Activated CD8-positive, alpha-beta T cell treated with anti-CD3 and anti-CD28 coated beads, Interleukin-2, amount 10 ng/mL, durations not matched to agents 7 days and 5 days (primary cell): ENCODE measurements at regions not wholly inside any gene's neighbourhood (a gene's known extent, or its start where the extent isn't known, plus 50 kb on each side); places are given as distances from the start of the nearest gene placed in this dataset.
"Not testable (repeated sequence)": the region's sequence is repeated elsewhere in the genome, so short reads cannot be mapped to it uniquely, and the experiment has no call there.

Source experiments
- ATAC-seq: fragments of 150-1000 bp; cut with Tn5 transposase; one replicate; pipeline ENCODE4 v1.10.0; 2021; ENCODE audit warnings: moderate library complexity
- CTCF ChIA-PET: fragments of 350-600 bp; sonication (Branson Sonifier 250); formaldehyde crosslinking; loops from one replicate; lab custom pipeline; 2021; ENCODE audit warnings: antibody characterized with exemption; lab: Charles Lee
- POLR2A ChIA-PET: fragments of 350-600 bp; sonication (Branson Sonifier 250); formaldehyde crosslinking; loops from one replicate; lab custom pipeline; 2021; ENCODE audit warnings: antibody characterized with exemption; lab: Charles Lee
- DNase-seq: peaks from one replicate; pipeline ENCODE4 v3.0.0-alpha.2; 2020
- H3K27ac Mint-ChIP-seq: one replicate; pipeline ENCODE4 v1.8.0; 2021; ENCODE audit warnings: mild to moderate bottlenecking, mixed read lengths
- H3K27me3 Mint-ChIP-seq: one replicate; pipeline ENCODE4 v1.8.0; 2021; ENCODE audit warnings: low read depth, mixed read lengths
- H3K36me3 Mint-ChIP-seq: one replicate; pipeline ENCODE4 v1.8.0; 2021; ENCODE audit warnings: low read depth, mixed read lengths
- H3K4me1 Mint-ChIP-seq: one replicate; pipeline ENCODE4 v1.8.0; 2021; ENCODE audit warnings: low read depth, mixed read lengths
- H3K4me3 Mint-ChIP-seq: one replicate; pipeline ENCODE4 v1.8.0; 2021; ENCODE audit warnings: mild to moderate bottlenecking, mixed read lengths
- H3K9me3 Mint-ChIP-seq: one replicate; pipeline ENCODE4 v1.8.0; 2022; ENCODE audit warnings: mixed read lengths; ENCODE audit not compliant: insufficient read depth

DNA sequence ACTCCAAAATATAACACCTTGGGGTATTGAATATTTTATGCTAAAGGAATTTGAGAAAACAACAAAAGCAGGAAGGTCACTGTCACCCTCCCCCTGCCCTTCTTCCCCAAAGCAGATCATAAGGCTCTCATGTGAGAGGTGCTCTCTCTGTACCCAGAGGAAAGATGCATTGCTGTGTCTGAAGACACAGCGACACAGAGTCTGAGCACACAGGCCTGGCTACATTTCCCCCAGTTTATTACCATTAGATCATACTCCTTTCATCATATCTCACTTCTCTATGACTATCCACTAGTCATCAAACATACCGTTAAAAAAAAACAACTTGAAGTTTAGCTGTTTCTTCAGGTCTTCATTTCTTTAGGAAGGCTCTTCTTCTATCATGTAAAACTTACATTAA, 127.1 kb downstream of the PPIAL4G start:
- ChIA-PET POLR2A (interaction anchor here (0.8 to 1.3 kb wide), 2 partner anchors 21 to 92 kb away, joined by 4 to 7 read pairs; no protein-coding TSS in a partner anchor), CTCF (interaction anchor here (2.7 kb wide), 1 partner anchor 12 kb away, joined by 17 read pairs; no protein-coding TSS in a partner anchor)
- H3K4me3 Mint-ChIP-seq: no peak overlapping the region
- H3K36me3 Mint-ChIP-seq: no peaks in the 10 kb centered on the region
- peaks cover 11% of the 10 kb centered on the region for H3K4me1 Mint-ChIP-seq
- H3K27me3 Mint-ChIP-seq: peaks cover 62% of the 10 kb centered on the region
- ATAC-seq (no peak), DNase-seq (no peak)
- no peak overlapping the region for H3K27ac Mint-ChIP-seq
- no peaks in the 10 kb centered on the region for H3K9me3 Mint-ChIP-seq

DNA sequence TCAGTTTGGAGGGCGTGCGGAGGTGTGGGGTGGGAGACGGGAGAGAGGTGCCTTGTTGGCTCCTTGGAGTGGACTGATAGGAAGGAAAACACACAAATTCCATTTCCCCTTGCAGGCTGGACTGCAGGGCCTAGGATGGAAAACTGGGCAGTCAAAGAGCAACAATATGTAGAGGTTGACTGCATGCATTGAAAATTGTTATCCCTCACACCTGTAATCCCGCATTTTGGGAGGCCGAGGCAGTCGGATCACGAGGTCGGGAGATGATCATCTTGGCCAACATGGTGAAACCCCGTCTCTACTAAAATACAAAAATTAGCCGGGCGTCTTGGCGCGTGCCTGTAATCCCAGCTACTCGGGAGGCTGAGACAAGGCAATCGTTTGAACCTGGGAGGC, 128.2 kb downstream of the PPIAL4G start:
- POLR2A ChIA-PET: interaction anchor here (1.3 kb wide), 1 partner anchor 20 kb away, joined by 7 read pairs; no protein-coding TSS in a partner anchor
- Mint-ChIP-seq H3K36me3 (no peaks in the 10 kb centered on the region), H3K27me3 (peaks cover 68% of the 10 kb centered on the region), H3K4me1 (peaks cover 11% of the 10 kb centered on the region), H3K4me3 (no peak overlapping the region), H3K9me3 (no peaks in the 10 kb centered on the region), H3K27ac (no peak overlapping the region)
- CTCF ChIA-PET: interaction anchor here (2.7 kb wide), 1 partner anchor 10 kb away, joined by 17 read pairs; no protein-coding TSS in a partner anchor
- ATAC-seq (no peak), DNase-seq (no peak)

GRCh38 chr1:148354284-148354912, 128.7 kb downstream of the PPIAL4G start:
- Mint-ChIP-seq H3K4me3 (no peak overlapping the region), H3K27me3 (peaks cover 72% of the 10 kb centered on the region), H3K4me1 (peaks cover 11% of the 10 kb centered on the region), H3K36me3 (no peaks in the 10 kb centered on the region), H3K27ac (no peak overlapping the region), H3K9me3 (no peaks in the 10 kb centered on the region)
- no peak for ATAC-seq
- CTCF ChIA-PET: no interaction called here
- POLR2A ChIA-PET: interaction anchor here (1.1 kb wide), 1 partner anchor 20 kb away, joined by 3 read pairs; no protein-coding TSS in a partner anchor
- no peak for DNase-seq

GRCh38 chr1:148353461-148354283, 129.4 kb downstream of the PPIAL4G start:
- Mint-ChIP-seq H3K4me1 (peaks cover 11% of the 10 kb centered on the region), H3K4me3 (no peak overlapping the region), H3K9me3 (no peaks in the 10 kb centered on the region), H3K27ac (no peak overlapping the region), H3K27me3 (peaks cover 77% of the 10 kb centered on the region), H3K36me3 (no peaks in the 10 kb centered on the region)
- ATAC-seq (peak; percentile 47), DNase-seq (no peak)
- POLR2A ChIA-PET: interaction anchor here (1.1 kb wide), 1 partner anchor 19 kb away, joined by 3 read pairs; no protein-coding TSS in a partner anchor
- CTCF ChIA-PET: no interaction called here

DNA sequence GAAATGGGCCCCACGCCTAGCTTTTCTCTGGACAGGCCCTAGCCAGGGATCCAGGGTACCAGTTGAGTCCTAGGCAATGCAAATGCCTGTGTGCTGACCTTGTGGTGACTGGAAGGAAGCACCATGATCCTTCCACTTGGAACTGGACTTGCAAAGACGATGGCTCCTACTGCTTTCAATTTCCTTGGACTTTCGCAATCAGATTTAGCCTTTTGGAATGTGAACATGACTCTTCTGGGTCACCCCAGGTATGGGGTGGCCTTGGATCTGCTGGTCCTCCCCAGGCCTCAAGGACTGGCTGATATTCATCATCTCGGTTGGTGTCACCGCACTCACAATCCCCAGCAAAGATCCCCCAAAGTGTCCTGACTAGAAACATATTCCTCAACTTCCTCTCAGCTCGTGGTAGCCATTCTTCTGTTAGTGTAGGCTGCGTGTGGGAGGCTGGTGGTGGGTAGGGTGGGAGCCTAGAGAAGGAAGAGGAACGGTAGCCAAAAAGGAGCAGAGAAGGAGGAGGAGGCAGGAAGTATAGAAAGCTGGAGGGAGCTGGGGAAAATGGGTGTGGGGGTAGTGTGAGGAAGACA, 130.5 kb downstream of the PPIAL4G start:
- POLR2A ChIA-PET: interaction anchor here (1.8 kb wide), 1 partner anchor 18 kb away, joined by 10 read pairs; no protein-coding TSS in a partner anchor
- no peak for ATAC-seq
- no peaks in the 10 kb centered on the region for H3K36me3 Mint-ChIP-seq
- no peak for DNase-seq
- H3K27me3 Mint-ChIP-seq: peaks cover 75% of the 10 kb centered on the region
- no peaks in the 10 kb centered on the region for H3K9me3 Mint-ChIP-seq
- H3K27ac Mint-ChIP-seq: no peak overlapping the region
- peaks cover 11% of the 10 kb centered on the region for H3K4me1 Mint-ChIP-seq
- no peak overlapping the region for H3K4me3 Mint-ChIP-seq
- CTCF ChIA-PET: no interaction called here

DNA sequence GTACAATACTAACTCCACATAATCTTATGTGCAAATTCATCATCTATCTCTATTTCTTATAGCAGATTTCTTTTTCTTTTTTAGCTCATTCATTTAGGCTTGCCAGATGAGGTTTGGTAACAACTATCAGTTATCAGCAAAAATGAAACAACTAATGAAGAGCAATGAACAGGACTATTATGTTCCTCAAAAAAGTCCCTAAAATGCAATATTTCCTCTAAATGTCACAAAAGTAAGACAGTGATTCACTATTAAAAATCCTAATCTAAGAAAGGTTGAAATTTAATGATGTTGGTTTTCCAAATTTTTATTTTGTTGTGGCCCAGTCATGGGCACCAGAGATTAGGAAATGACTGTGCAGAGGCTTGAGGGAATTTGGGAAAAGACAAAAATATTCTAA, 135.3 kb downstream of the PPIAL4G start:
- no peak overlapping the region for H3K4me3 Mint-ChIP-seq
- H3K9me3 Mint-ChIP-seq: no peaks in the 10 kb centered on the region
- ATAC-seq (no peak), DNase-seq (no peak)
- H3K4me1 Mint-ChIP-seq: peaks cover 3% of the 10 kb centered on the region
- H3K36me3 Mint-ChIP-seq: no peaks in the 10 kb centered on the region
- ChIA-PET POLR2A (interaction anchor here (1.9 to 3.6 kb wide), 2 partner anchors 13 to 41 kb away, joined by 4 to 15 read pairs; no protein-coding TSS in a partner anchor), CTCF (interaction anchor here (1.0 kb wide), 1 partner anchor 13 kb away, joined by 3 read pairs; no protein-coding TSS in a partner anchor)
- H3K27me3 Mint-ChIP-seq: peaks cover 58% of the 10 kb centered on the region
- H3K27ac Mint-ChIP-seq: no peak overlapping the region

- ChIA-PET CTCF (interaction anchor here (0.7 to 3.4 kb wide), 8 partner anchors 9 to 662 kb away, joined by 3 to 17 read pairs (median 6); no protein-coding TSS in a partner anchor), POLR2A (interaction anchor here (1.1 to 1.7 kb wide), 2 partner anchors 12 to 43 kb away, joined by 3 to 14 read pairs; no protein-coding TSS in a partner anchor)
- not testable (repeated sequence) for H3K27ac Mint-ChIP-seq, ATAC-seq, H3K36me3 Mint-ChIP-seq, H3K4me1 Mint-ChIP-seq, H3K4me3 Mint-ChIP-seq, H3K9me3 Mint-ChIP-seq
- peaks cover 39% of the 10 kb centered on the region for H3K27me3 Mint-ChIP-seq
- DNase-seq: peak; percentile 52
Measured at GRCh38 chr1:148345659-148346151, 137.4 kb downstream of the PPIAL4G start.

GRCh38 chr1:148344651-148345050, 138.5 kb downstream of the PPIAL4G start:
- ATAC-seq, H3K4me3 Mint-ChIP-seq, H3K36me3 Mint-ChIP-seq, H3K27ac Mint-ChIP-seq, H3K4me1 Mint-ChIP-seq, H3K9me3 Mint-ChIP-seq, DNase-seq: not testable (repeated sequence)
- peaks cover 31% of the 10 kb centered on the region for H3K27me3 Mint-ChIP-seq
- ChIA-PET CTCF (interaction anchor here (0.8 to 3.4 kb wide), 3 partner anchors 8 to 19 kb away, joined by 3 to 17 read pairs (median 11); no protein-coding TSS in a partner anchor), POLR2A (interaction anchor here (1.1 to 1.7 kb wide), 2 partner anchors 10 to 44 kb away, joined by 3 to 14 read pairs; no protein-coding TSS in a partner anchor)

DNA sequence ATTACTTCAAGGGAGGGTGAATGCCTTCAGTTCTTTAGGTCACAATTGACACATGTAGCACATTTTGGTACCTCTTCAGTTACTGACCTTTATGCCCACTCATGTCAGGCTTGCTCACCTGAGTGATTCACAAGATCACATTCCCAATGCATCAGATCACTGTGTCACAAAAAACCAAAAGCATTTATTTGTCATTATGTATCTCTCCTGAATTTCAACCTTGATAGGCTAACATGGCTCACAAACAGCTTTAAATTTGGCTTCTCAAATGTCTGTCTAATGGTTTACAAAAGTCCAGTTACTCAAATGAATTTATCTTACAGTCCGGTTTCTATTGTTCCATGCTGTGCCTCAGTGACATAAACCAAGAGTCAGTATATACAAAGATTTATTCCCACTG, 141.4 kb downstream of the PPIAL4G start:
- CTCF ChIA-PET, H3K9me3 Mint-ChIP-seq, H3K27ac Mint-ChIP-seq, H3K4me3 Mint-ChIP-seq, ATAC-seq, DNase-seq, H3K4me1 Mint-ChIP-seq, POLR2A ChIA-PET, H3K36me3 Mint-ChIP-seq: not testable (repeated sequence)
- H3K27me3 Mint-ChIP-seq: peaks cover 27% of the 10 kb centered on the region

DNA sequence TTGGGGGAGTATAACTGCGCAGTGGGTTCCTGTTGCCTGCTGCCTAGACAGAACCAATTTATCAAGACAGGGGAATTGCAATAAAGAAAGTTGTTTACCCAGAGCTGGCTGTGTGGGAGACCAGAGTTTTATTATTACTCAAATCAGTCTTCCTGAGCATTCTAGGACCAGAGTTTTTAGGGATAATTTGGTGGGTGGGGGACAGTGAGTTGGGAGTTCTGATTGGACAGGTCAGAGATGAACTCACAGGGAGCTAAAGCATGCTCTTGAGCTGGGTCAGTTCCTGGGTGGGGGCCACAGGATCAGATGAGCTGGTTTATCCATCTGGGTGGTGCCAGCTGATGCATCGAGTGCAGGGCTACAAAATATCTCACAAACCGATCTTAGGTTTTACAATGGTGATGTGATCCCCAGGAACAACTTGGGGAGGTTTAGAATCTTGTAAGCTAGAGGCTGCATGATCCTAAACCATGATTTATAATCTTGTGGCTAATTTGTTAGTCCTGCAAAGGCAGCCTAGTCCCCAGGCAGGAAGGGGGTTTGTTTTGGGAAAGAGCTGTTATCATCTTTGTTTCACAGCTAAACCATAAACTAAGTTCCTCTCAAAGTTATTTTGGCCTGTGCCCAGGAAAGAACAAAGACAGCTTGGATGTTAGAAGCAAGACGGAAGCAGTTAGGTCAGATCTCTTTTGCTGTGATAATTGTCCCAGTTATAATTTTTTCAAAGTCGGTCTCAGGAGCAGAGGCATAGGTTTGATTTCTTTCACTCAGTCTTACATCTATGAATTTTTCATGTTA, 146.8 kb downstream of the PPIAL4G start:
- not testable (repeated sequence) for DNase-seq, ATAC-seq, H3K27ac Mint-ChIP-seq, H3K9me3 Mint-ChIP-seq, H3K36me3 Mint-ChIP-seq, H3K4me3 Mint-ChIP-seq
- ChIA-PET CTCF (interaction anchor here (0.6 to 2.3 kb wide), 2 partner anchors 9 to 35 kb away, joined by 3 to 11 read pairs; no protein-coding TSS in a partner anchor), POLR2A (interaction anchor here (1.0 to 2.4 kb wide), 3 partner anchors 28 to 73 kb away, joined by 3 to 23 read pairs (median 11); no protein-coding TSS in a partner anchor)
- Mint-ChIP-seq H3K27me3 (peaks cover 36% of the 10 kb centered on the region), H3K4me1 (peaks cover 34% of the 10 kb centered on the region)
